ENCODE measurements at regions not wholly inside any gene's neighbourhood (a gene's known extent, or its start where the extent isn't known, plus 50 kb on each side); places are given as distances from the start of the nearest gene placed in this dataset.

GRCh38 chr6:169966312-169967181 lies 215.1 kb downstream of the ERMARD start:
- Histone ChIP-seq H2AFZ (ENCODE audit: low read depth, low read length) (no peak overlapping the region), H3K4me1 (ENCODE audit: insufficient read depth, low read length) (no peaks in the 10 kb centered on the region), H3K4me3 (ENCODE audit: insufficient read depth, low read depth, low read length) (no peak overlapping the region), H3K27me3 (ENCODE audit: insufficient read depth, low read length) (no peaks in the 10 kb centered on the region), H4K20me1 (ENCODE audit: insufficient read depth, low read length) (no peaks in the 10 kb centered on the region), H3K4me2 (ENCODE audit: low read length) (no peak overlapping the region), H3K79me2 (ENCODE audit: insufficient read depth, low read length) (no peaks in the 10 kb centered on the region), H3K9me3 (ENCODE audit: insufficient read depth, low read depth, low read length) (no peaks in the 10 kb centered on the region), H3K36me3 (ENCODE audit: insufficient read depth, low read length) (no peaks in the 10 kb centered on the region), H3K9ac (ENCODE audit: low read length) (no peak overlapping the region), H3K27ac (ENCODE audit: low read depth, low read length) (no peak overlapping the region)
- Mint-ChIP-seq H3K36me3 (ENCODE audit: low read depth, unreplicated experiment) (no peaks in the 10 kb centered on the region), H3K27me3 (ENCODE audit: low read depth, unreplicated experiment) (peaks cover 52% of the 10 kb centered on the region), H3K9me3 (ENCODE audit: unreplicated experiment) (peaks cover 8% of the 10 kb centered on the region), H3K4me1 (ENCODE audit: low read depth, unreplicated experiment) (no peaks in the 10 kb centered on the region), H3K27ac (ENCODE audit: unreplicated experiment) (no peak overlapping the region), H3K4me3 (ENCODE audit: unreplicated experiment) (no peak overlapping the region)
- TF ChIP-seq, protein P1, sequence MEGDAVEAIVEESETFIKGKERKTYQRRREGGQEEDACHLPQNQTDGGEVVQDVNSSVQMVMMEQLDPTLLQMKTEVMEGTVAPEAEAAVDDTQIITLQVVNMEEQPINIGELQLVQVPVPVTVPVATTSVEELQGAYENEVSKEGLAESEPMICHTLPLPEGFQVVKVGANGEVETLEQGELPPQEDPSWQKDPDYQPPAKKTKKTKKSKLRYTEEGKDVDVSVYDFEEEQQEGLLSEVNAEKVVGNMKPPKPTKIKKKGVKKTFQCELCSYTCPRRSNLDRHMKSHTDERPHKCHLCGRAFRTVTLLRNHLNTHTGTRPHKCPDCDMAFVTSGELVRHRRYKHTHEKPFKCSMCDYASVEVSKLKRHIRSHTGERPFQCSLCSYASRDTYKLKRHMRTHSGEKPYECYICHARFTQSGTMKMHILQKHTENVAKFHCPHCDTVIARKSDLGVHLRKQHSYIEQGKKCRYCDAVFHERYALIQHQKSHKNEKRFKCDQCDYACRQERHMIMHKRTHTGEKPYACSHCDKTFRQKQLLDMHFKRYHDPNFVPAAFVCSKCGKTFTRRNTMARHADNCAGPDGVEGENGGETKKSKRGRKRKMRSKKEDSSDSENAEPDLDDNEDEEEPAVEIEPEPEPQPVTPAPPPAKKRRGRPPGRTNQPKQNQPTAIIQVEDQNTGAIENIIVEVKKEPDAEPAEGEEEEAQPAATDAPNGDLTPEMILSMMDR (IDR thresholded peaks at IDR 0.05; ENCODE audit: insufficient read depth, low read depth, low read length): no peak
- TF ChIP-seq EZH2 (IDR thresholded peaks at IDR 0.05; ENCODE audit: insufficient read depth, low read length): no peak
- no peak for FAIRE-seq
- DNase-seq (ENCODE audit: low read depth): no peak

- Histone ChIP-seq H3K79me2 (ENCODE audit: insufficient read depth, low read length) (no peaks in the 10 kb centered on the region), H3K27me3 (ENCODE audit: insufficient read depth, low read length) (no peaks in the 10 kb centered on the region), H3K9ac (ENCODE audit: low read length) (no peak overlapping the region), H3K4me1 (ENCODE audit: insufficient read depth, low read length) (no peaks in the 10 kb centered on the region), H3K36me3 (ENCODE audit: insufficient read depth, low read length) (no peaks in the 10 kb centered on the region), H2AFZ (ENCODE audit: low read depth, low read length) (no peak overlapping the region), H3K27ac (ENCODE audit: low read depth, low read length) (no peak overlapping the region), H4K20me1 (ENCODE audit: insufficient read depth, low read length) (no peaks in the 10 kb centered on the region), H3K4me2 (ENCODE audit: low read length) (no peak overlapping the region), H3K4me3 (ENCODE audit: insufficient read depth, low read depth, low read length) (no peak overlapping the region), H3K9me3 (ENCODE audit: insufficient read depth, low read depth, low read length) (no peaks in the 10 kb centered on the region)
- DNase-seq (ENCODE audit: low read depth) (no peak), FAIRE-seq (no peak)
- H3K9me3 Mint-ChIP-seq (ENCODE audit: unreplicated experiment): peaks cover 8% of the 10 kb centered on the region
- H3K27ac Mint-ChIP-seq (ENCODE audit: unreplicated experiment): no peak overlapping the region
- H3K27me3 Mint-ChIP-seq (ENCODE audit: low read depth, unreplicated experiment): peaks cover 55% of the 10 kb centered on the region
- no peak overlapping the region for H3K4me3 Mint-ChIP-seq (ENCODE audit: unreplicated experiment)
- H3K4me1 Mint-ChIP-seq (ENCODE audit: low read depth, unreplicated experiment): no peaks in the 10 kb centered on the region
- no peak for TF ChIP-seq EZH2 (IDR thresholded peaks at IDR 0.05; ENCODE audit: insufficient read depth, low read length)
- TF ChIP-seq, protein P1 (IDR thresholded peaks at IDR 0.05; ENCODE audit: insufficient read depth, low read depth, low read length): no peak
- H3K36me3 Mint-ChIP-seq (ENCODE audit: low read depth, unreplicated experiment): no peaks in the 10 kb centered on the region
These were observed 214.4 kb downstream of the ERMARD start for GRCh38 chr6:169965657-169966311.

Measured in astrocyte (in vitro differentiated cells and primary cell).